Parathyroid adenoma (tissue), 2 donors: ENCODE measurements at regions not wholly inside any gene's neighbourhood (a gene's known extent, or its start where the extent isn't known, plus 50 kb on each side); places are given as distances from the start of the nearest gene placed in this dataset.

ENCODE experiments used
- H2AFZ ChIP-seq: fragments of 300-600 bp; sonication (generic); one replicate; pipeline ENCODE4 v1.7.0; 2017; ENCODE audit warnings: antibody characterized with exemption, mild to moderate bottlenecking
- H3K27ac ChIP-seq: fragments of 300-600 bp; sonication (generic); one replicate; pipeline ENCODE4 v1.7.0; 2017
- H3K27me3 ChIP-seq: fragments of 300-600 bp; sonication (generic); one replicate; pipeline ENCODE4 v1.7.0; 2017; ENCODE audit warnings: low read length; ENCODE audit not compliant: control insufficient read depth, insufficient read depth
- H3K36me3 ChIP-seq: fragments of 300-600 bp; sonication (generic); one replicate; pipeline ENCODE4 v1.7.0; 2017; ENCODE audit warnings: low read length; ENCODE audit not compliant: control insufficient read depth, insufficient read depth
- H3K4me1 ChIP-seq: fragments of 300-600 bp; sonication (generic); one replicate; pipeline ENCODE4 v1.7.0; 2017; ENCODE audit warnings: control low read depth
- H3K4me2 ChIP-seq: fragments of 300-600 bp; sonication (generic); one replicate; pipeline ENCODE4 v1.7.0; 2017; ENCODE audit warnings: low read length
- H3K4me3 ChIP-seq: fragments of 300-600 bp; sonication (generic); one replicate; pipeline ENCODE4 v1.7.0; 2017; ENCODE audit warnings: low read depth, low read length
- H3K79me2 ChIP-seq: fragments of 300-600 bp; sonication (generic); one replicate; pipeline ENCODE4 v1.7.0; 2017; ENCODE audit warnings: control low read depth
- H3K9ac ChIP-seq: fragments of 300-600 bp; sonication (generic); one replicate; pipeline ENCODE4 v1.7.0; 2017; ENCODE audit warnings: mild to moderate bottlenecking
- H3K9me3 ChIP-seq: fragments of 300-600 bp; sonication (generic); one replicate; pipeline ENCODE4 v1.7.0; 2017; ENCODE audit warnings: low read length; ENCODE audit not compliant: control insufficient read depth
- CTCF ChIP-seq: fragments of 300-600 bp; sonication (generic); IDR thresholded peaks from one replicate; pipeline ENCODE4 v1.7.0; 2017; ENCODE audit warnings: antibody characterized with exemption, mild to moderate bottlenecking
- donor health status: primary hyperparathyroidism.

GRCh38 chr6:119896806-119897205 lies 547.2 kb upstream of the MAN1A1 start:
- Histone ChIP-seq H3K36me3 (no peaks in the 10 kb centered on the region), H3K4me3 (no peak overlapping the region), H3K4me1 (no peaks in the 10 kb centered on the region), H3K9ac (no peak overlapping the region), H3K27me3 (no peaks in the 10 kb centered on the region), H3K9me3 (no peaks in the 10 kb centered on the region), H2AFZ (no peak overlapping the region), H3K27ac (no peak overlapping the region), H3K4me2 (no peak overlapping the region), H3K79me2 (no peaks in the 10 kb centered on the region)
- TF ChIP-seq CTCF: no peak

- Histone ChIP-seq H2AFZ (no peak overlapping the region), H3K27me3 (no peaks in the 10 kb centered on the region), H3K4me3 (no peak overlapping the region), H3K9me3 (no peaks in the 10 kb centered on the region), H3K9ac (no peak overlapping the region), H3K36me3 (no peaks in the 10 kb centered on the region), H3K4me2 (no peak overlapping the region), H3K4me1 (no peaks in the 10 kb centered on the region), H3K79me2 (no peaks in the 10 kb centered on the region), H3K27ac (no peak overlapping the region)
- TF ChIP-seq CTCF: no peak
These were observed 546.1 kb upstream of the MAN1A1 start for GRCh38 chr6:119895626-119896025.

DNA sequence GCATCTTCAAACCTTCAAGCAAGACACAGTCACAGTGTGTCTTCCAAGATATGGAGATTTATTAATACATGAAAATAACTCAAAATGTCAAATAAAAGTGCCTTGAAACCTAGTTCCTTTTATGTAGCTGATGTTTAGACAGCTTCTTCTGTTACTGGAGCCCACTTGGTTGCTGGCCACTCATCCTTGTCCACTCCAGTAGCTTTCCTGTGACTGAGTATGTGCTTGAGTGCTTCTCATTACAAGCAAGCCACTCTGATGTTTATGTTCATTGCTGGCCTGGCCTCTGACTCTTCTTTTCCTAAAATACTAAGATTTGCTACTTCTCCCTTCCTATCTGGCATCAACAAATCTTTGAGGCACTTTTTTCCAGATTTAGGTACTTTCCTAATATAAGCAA lies 545.2 kb upstream of the MAN1A1 start:
- Histone ChIP-seq H2AFZ (no peak overlapping the region), H3K4me1 (no peaks in the 10 kb centered on the region), H3K27me3 (no peaks in the 10 kb centered on the region), H3K4me2 (no peak overlapping the region), H3K36me3 (no peaks in the 10 kb centered on the region), H3K27ac (no peak overlapping the region), H3K9me3 (no peaks in the 10 kb centered on the region), H3K4me3 (no peak overlapping the region), H3K79me2 (no peaks in the 10 kb centered on the region), H3K9ac (no peak overlapping the region)
- no peak for TF ChIP-seq CTCF

DNA sequence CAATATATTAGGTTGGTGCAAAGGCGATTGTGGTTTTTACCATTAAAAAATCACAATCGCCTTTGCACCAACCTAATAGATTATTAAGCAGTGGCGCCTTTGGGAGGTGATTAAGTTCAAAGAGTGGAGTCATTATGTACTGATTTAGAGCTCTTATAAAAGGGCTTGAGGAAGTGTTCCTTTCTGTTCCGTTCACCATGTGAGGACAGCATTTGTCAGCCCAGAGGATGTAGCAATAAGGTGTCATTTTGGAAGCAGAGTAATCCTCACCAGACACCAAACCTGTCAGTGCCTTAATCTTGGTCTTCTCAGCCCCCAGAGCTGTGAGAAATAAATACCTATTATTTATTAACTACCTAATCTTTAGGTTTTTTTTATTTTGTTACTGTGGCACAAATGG lies 542.1 kb upstream of the MAN1A1 start:
- Histone ChIP-seq H3K79me2 (no peaks in the 10 kb centered on the region), H3K9me3 (no peaks in the 10 kb centered on the region), H3K9ac (no peak overlapping the region), H3K36me3 (no peaks in the 10 kb centered on the region), H3K27me3 (no peaks in the 10 kb centered on the region), H2AFZ (no peak overlapping the region), H3K27ac (no peak overlapping the region), H3K4me2 (no peak overlapping the region), H3K4me3 (no peak overlapping the region), H3K4me1 (no peaks in the 10 kb centered on the region)
- TF ChIP-seq CTCF: no peak

DNA sequence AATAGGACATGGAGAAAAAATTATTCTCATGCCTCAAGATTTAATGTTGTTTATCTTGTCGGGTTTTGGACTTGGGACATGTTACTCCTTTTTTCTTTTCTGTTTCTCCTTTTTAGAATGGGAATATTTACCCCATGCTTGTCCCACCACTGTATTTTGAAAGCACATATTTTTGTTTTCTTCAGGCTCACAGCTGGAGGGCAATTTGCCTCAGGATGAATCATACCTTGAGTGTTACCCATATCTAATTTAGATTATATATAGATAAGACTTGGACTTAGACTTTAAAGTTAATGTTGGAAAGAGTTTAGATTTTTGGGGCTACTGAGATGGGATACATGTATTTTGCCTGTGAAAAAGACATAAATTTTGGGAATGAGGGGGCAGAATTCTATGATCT lies 541.6 kb upstream of the MAN1A1 start:
- Histone ChIP-seq H3K79me2 (no peaks in the 10 kb centered on the region), H3K9me3 (no peaks in the 10 kb centered on the region), H3K4me1 (no peaks in the 10 kb centered on the region), H3K36me3 (no peaks in the 10 kb centered on the region), H3K27ac (no peak overlapping the region), H3K9ac (no peak overlapping the region), H3K27me3 (no peaks in the 10 kb centered on the region), H3K4me3 (no peak overlapping the region), H3K4me2 (no peak overlapping the region), H2AFZ (no peak overlapping the region)
- no peak for TF ChIP-seq CTCF
